ENCODE measurements at regions not wholly inside any gene's neighbourhood (a gene's known extent, or its start where the extent isn't known, plus 50 kb on each side); places are given as distances from the start of the nearest gene placed in this dataset.
"Not testable (repeated sequence)": the region's sequence is repeated elsewhere in the genome, so short reads cannot be mapped to it uniquely, and the experiment has no call there.

DNA sequence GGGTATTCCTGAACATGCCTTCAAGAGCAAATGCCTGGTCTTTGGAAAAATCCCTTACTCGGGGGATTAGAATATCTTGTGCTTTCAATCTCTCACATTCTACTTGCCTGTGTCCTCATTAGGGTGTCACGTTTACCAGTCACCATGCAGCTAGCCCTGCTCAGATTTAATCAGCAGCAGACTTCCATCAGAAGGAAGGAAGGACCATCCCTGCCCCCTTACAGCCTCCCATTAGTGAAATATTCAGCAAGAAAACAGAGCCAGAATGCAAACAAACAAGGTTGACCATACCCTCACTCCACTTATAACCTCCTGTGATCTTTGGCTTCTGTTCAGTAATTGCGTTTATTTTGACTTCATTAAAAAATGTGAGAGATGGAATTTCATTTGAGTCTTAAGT, 208.6 kb downstream of the CXCL12 start:
- no peak for DNase-seq

DNA sequence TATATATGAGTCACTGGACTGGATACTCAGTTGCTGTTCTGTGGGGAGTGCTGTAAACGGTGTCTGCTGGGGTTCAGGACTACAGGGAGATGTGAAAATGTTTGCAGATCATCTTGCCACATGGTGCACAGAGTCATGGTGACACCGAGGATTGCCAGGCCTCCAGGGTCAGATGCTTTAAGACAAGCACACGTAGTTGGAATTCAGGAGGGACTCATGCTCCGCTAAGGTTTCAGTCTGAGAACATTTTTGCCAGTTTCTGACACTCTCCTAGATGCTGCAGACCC, 211.3 kb downstream of the CXCL12 start:
- DNase-seq: no peak

DNA sequence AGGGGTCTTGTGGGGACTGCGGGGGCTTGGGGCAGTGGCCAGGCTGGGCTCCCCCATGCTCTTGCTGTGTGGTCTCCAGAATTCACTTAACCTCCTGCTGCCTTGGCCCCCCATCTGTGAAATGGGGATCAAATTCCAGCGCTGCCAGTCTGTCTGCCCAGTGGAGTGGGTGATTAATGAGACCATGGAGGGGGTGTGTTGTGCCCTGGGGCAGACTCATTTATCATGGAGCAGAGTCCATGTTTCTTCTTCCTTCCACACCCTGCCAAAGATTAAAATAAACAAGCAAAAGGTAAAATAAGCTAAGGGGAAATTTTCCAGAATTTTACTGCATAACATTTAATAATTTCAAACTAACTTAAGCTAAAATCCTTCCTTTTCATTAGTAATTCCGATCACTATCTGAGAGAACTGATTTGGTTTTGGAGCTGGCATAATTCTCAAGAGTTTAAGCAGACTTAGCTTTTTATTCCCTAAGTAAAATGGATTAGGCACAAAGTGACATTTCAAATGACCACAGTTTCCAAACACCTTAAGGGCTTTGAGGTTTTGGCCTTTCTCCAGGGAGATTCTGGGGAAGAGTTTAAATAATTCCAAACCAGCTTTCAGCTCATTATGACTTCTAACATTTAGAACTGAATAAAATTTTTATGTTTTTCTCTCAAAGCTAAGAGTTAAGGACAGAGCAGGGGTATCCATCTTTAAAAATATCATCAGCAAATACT, 211.9 kb downstream of the CXCL12 start:
- DNase-seq: no peak

DNA sequence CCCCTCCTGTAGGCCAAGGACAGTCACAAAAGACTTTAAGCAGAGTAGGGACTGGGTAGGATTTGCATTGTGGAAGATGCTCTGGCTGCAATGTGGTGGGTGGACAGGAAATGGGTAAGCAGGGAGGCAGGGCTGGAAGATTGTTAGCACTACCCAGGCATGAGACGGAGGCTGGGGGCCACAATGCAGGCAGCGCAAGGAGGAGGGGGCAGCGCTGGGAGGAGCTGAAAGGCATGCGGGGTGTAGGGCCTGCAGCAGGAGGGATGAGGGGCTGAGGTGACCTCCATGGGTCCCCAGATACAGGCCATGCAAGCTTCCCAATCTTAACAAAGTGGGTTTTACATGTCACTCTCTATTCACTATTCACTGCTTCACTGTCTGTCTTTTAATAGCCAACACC, 213.1 kb downstream of the CXCL12 start:
- DNase-seq: no peak

DNA sequence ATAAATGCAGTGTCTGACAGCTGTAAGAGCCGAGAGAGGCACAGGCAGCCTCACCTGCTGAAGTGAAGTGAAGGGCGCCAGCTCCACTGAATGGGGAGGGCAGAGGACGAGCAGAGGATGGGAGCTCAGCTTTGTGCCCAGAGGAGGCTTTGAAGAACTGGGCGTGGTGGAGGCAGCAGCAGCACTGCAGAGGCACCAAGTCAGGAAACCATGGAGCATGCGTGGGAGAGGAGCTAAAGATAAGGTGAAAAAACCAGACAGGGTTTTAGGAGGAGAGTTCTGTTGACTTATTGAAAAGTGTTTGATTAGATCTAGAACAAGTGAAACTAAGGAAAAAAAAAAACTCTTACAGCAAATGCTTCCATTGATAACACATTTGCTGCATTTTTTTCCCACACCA, 216.4 kb downstream of the CXCL12 start:
- no peak for DNase-seq

DNA sequence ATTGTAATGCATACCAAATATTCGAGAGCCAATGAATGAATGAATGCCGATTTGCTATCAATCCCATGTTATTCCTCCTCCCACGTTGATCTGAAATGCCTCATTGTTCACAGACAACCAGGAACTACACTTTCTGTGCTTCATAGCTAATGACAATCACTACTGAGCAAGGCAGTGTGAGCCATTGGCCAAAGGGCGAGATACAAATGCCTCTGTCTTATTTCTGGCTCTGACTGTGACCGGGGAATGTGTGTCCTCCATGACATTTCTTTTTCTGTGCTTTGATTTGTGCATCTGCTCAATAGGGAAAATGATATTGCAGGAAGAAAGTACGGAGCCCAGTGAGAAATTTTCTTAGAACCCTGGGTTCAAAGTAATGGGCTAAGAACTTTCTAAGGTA, 217.1 kb downstream of the CXCL12 start:
- no peak for DNase-seq

DNA sequence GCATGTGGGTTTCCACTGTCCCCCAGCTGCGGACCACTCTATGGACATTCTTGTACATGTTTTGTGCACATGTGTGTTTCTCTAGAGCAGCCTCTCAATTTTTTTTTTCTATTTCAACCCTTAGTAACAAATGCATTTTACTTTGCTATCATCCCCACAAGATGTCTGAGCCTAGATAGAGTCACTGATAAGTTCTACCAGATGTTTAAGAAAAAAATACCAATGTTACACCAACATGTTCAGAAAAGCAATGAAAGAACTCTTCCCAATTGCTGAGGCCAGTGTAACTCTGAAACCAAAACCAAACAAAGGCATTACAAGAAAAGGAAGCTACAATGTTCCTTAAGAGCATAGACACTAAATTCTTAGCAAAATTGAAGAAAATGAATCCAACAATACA, 218.5 kb downstream of the CXCL12 start:
- DNase-seq: no peak

DNA sequence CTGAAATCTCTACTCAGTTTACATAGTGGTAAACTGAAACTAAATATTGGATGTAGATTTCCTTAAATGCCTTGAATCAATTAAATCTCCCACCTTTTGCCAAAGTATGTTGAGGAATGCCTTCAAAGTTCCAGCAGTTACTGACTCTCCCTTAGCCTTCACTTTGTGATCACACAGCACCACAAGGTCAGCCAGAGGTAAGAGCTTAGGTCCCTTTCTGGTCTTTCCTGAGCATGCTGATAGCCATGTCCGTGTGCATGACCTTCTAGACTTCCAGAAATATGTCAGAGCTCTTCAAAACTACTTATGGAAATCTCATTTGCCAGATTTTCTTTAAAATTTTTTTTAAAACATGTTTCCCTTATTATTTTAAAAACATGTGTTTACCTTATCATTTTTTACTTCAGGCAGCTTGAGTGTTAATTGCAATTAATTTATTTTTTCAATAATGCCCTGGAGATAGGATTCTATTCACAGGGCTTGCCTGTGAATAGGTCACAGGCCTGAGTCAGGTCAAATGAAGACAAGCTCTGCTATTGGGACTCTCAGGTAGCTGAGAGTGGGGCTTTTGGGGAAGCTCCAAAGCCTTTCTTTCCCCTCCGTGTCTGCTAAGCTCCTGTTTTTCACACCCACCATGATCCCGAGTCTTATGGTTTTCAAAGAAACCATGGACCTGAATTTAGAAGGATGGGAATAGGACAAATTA, 220.5 kb downstream of the CXCL12 start:
- no peak for DNase-seq

DNA sequence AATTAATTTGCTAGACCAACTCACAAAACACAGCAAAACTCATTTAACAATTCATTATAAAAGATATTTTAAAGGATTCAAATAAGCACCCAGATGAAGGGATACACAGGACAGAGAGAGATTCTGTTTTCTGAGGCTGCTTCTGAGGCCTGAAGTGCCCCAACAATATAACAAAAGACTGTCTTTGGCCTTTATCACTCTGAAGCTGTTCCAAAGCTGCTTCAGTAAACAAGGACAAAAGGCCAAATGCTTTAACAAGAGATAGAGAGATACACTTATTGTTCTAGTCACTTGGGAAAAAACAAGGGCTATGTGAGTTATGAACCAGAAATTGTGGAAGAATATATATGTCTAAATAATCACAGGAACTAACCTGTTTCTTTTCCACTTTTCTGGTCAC, 223.7 kb downstream of the CXCL12 start:
- DNase-seq: no peak

DNA sequence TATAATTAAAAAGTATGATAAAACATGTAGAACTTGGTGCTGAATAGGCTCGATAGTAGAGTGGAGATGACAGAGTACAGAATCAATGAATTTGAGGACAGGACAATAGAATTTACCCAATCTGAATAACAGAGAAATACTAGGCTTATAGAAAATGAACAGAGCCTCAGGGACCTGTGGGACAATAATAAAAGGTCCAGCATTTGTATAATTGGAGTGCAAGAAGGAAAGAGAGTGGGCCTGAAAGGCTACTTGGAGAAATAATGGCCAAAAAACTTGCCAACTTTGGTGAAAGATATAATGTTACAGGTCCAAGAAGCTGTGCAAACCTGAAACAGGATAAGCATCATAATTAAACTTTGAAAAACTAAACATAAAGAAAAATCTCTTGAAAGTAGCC, 227.3 kb downstream of the CXCL12 start:
- DNase-seq: no peak

DNA sequence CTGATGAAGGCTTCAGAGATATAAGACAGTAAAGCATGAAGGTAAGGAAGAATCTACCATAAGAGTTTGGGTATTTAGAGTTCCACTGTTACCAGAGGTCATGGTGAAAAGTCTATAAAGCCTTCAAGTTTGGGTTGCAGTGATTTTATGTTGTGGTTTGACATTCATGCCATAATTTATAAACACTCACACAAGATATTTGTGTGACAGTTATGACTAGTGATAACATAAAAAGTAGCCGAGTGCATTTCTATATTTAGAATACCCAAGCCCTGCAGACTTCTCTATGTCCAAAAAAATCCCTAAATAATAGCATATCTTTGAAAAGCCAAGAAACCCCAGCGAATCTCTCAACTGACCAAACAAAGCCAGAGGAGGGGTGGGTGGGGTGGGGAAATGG, 229.9 kb downstream of the CXCL12 start:
- DNase-seq: no peak

DNA sequence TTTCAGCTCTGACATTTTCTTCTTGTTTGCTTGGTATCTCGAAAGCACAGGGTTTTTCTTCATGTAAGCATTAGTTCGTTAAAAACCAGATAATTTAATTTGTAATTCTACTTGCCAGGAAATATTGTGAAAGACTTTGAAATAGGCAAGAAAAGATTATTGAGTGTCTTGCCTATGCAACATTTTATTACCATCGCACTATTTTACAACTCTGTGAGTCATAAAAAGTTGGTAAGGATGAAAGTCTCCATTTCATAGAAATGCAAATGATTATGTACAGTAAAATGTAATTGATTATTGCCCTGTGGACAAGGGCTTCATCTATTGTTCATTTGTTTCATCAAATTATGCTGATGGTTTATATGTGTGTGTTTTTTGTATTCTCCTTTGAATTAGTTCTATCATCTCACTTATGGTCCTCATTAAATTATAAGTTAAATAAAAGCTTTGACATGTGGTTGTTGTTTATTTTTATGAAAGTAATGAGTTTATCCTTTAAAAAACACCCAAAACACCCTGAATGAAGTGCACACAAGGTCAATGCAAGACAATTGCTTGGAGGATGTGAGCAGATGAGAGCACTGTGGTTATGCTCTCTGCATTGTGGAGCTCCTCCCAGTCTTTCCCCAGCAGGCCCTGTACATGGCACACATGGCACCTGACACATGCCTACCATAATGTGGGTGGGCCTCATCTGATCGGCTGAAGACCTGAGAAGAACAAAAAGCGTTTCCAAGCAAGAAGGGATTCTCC, 230.8 kb downstream of the CXCL12 start:
- no peak for DNase-seq

DNA sequence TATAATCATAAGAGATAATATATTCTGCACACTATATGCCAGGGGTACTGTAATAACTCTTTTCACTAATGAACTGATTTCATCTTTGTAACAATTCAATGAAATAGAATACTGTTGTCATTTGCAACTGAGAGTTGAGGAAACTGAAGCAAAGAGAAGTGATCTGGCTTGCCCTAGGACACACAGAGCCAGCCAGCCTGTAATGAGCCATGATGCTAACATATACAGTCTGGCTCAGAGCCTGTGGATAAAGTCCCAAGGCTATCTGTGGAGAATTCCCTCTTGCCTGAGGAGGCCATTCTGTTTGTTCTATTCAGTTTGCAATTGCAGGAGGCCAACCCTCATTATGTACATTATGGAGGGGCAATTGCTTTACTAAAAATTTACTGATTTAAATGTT, 241.3 kb downstream of the CXCL12 start:
- no peak for DNase-seq

DNA sequence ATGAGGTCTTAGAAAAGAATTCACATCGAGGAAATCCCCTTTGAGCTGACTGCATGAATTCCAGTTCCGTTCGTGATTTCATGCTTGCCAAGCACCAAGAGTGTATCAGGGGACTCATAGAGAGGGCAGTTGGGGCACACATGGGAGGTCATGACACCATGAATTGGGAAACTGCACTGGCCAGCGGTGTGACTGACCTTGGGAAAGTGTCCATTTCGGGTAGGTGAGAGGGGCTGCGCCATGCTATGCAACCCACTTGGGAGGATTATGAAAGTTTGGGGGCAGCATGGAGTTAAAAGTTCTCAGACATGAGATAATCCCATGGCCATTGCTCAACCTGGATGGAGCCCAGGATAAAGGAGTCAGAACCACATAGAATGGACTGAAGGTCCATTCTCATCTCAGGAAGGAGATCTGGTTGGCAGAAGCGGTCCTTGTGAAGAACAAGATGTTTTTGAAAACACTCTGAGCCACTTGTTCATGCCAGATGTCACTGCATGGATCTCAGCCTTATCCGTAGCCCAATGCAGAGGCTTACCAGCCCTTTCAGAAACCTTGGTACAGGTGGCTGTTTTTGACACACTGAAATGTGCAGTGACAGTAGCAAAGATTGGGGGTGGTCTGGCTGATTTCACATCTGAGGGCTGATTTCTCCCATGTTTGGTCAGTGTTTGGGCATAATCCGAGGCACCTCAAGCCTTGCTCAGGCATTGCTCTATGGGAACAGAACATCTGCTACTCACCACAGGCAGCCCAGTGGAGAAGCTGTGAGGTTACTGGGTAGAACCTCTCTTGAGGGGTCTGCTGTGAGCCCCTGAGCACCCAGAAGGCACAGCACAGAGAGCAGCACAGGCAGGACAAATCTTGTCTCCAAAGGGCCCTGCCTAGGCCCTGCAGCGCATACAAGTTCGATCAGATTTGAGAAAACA, 252.3 kb downstream of the CXCL12 start:
- no peak for DNase-seq

DNA sequence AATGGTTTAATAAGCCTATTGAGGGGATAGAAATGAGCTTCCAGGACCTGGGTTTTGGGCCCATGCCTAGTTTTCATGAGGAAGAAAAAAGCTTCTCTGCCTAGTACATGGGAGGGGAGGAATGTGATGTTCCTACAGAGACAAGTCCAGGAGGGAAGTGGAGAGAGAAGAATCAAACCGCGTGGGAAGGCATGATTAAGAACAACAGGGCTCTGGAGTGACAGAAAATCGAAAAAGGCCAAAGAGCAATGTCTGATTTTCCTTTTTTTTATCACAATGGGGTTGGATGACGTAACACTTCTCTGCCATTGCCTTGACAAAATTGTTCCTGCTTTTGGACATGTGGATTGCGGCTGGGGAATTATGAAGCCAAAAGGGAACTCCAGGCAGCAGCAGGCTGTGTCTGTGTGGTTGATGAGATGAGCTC, 258.6 kb downstream of the CXCL12 start:
- DNase-seq: no peak

DNA sequence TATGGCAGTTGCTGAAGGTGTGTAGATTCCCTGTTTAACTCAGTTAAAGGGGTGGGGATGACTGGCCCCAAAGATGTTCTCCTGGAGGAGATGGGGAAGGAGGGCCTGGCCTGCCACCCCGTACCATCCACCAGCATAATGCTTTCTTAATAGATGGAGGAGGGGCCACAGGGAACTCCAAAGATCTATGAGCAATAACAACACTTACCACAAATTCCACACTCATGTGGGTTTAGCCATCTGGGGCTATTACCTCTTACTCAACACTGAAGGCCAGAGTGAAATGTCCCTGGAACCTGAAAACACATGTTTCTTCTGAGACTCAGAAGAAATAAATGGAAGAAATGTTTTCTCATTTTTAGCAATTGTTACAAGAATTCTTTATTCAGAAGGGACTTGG, 259.0 kb downstream of the CXCL12 start:
- DNase-seq: no peak

DNA sequence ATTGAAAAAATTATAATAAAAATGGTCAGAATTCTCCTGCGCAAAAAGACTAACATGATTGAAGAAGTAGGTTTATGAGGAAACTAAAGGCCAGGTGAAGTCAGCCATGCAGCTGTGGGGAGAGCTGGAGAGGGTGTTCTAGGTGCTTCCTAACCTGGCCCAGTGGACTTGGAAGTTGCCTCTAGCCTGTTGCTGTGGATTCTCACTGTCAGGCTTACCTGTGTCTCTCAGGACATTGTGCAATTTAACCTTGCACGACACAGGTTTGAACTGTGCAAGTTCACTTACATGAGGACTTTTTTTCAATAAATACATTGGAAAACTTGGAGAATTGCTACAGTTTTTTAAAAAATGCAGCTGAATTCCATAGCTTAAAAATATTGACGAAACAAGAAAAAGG, 266.4 kb downstream of the CXCL12 start:
- DNase-seq: no peak

DNA sequence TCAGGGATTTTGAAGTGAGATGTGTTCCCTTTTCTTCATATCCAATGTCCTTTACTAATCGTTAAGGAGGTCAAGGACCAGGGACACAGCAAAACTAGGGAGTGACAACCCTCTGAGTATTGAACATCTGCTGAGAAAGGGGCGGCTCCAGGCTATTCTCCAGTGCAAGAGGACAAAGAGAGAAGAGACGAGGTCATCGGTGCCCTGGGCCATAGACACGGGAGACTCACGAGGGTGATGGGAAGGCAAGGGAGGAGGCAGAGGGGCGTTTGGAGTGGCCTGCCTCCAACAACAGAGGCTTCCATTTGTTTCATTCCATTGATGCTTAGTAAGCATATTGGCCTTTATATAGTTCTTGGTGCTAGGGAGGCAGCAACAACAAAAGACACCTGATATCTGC, 268.4 kb downstream of the CXCL12 start:
- DNase-seq: no peak

DNA sequence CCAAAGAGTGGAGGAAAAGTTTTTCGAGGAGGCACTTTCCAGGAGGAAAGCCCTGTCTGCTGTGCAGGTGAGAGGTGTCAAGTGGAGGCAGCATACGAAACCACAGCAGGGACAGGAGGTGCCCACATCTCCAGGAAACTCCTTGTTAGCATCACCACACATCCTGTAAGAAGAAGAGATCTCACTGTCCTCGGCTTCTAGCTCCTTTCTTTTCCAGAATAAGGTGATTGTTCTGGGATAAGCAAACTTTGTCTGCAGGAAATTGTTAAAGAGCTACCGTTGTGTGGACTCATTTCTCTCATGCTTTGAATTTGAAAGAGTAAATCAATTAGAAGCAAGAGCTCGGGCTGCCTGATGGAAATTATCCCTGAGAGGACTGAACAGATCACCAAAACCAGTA, 269.4 kb downstream of the CXCL12 start:
- no peak for DNase-seq

DNA sequence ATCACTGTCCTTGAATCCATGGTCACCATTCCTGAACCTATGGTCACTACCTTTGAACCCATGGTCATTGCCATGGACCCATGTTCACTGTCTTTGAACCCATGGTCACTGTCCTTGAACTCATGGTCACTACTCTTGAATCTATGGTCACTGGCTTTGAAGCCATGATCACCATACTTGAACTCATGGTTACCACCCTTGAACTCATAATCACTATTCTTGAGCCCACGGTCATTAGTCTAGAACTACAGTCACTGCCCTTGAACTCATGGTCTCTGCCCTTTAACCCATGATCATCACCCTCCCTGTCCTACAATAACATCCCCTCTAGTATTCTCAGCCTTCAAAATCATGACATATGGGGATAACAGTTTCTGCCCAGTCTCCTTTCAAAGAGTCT, 270.5 kb downstream of the CXCL12 start:
- no peak for DNase-seq

DNA sequence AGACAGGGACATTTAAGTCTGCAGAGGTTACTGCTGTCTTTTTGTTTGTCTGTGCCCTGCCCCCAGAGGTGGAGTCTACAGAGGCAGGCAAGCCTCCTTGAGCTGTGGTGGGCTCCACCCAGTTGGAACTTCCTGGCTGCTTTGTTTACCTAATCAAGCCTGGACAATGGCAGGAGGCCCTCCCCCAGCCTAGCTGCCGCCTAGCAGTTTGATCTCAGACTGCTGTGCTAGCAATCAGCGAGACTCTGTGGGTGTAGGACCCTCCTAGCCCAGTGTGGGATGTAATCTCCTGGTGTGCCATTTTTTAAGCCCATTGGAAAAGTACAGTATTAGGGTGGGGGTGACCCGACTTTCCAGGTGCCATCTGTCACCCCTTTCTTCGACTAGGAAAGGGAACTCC, 272.6 kb downstream of the CXCL12 start:
- DNase-seq: not testable (repeated sequence)

DNA sequence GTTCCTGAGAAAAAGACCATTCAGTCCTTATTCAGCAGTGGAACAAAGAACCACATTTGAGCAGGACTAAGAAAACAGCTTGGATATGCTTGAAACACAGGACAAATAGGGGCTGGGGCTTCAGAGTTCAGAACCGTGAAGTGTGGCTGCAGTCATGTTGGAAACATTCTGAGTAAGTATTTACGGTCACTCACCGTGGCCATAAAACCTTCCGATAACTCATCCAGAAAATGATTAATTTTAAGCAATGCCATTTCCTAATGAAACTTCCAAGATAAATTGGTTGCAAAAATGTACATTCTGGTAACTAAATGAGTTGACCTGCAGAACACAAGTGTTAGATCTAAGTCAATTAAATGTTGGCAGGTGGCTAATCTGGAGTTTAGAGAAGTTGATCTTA, 279.2 kb downstream of the CXCL12 start:
- DNase-seq: peak; percentile 60

All from renal pelvis (tissue), 1 donor.